Activated B cell treated with CpG ODN at 0.5 μM for 24 hours (primary cell): ENCODE measurements at regions not wholly inside any gene's neighbourhood (a gene's known extent, or its start where the extent isn't known, plus 50 kb on each side); places are given as distances from the start of the nearest gene placed in this dataset.

Experiments
- ATAC-seq: fragments of 200-7000 bp; cut with Tn5 transposase; one replicate; pipeline ENCODE4 v1.10.0; 2021; ENCODE audit warnings: low read depth, mild to moderate bottlenecking, moderate library complexity
- CTCF ChIA-PET: fragments of 350-600 bp; sonication (Branson Sonifier 250); formaldehyde crosslinking; loops from one replicate; lab custom pipeline; 2021; ENCODE audit warnings: antibody characterized with exemption; lab: Charles Lee
- POLR2A ChIA-PET: fragments of 350-600 bp; sonication (Branson Sonifier 250); formaldehyde crosslinking; loops from one replicate; lab custom pipeline; 2021; ENCODE audit warnings: antibody characterized with exemption; lab: Charles Lee
- DNase-seq: peaks from one replicate; pipeline ENCODE4 v3.0.0; 2022
- H3K27ac Mint-ChIP-seq: one replicate; pipeline ENCODE4 v1.8.0; 2020; ENCODE audit warnings: mixed read lengths
- H3K27me3 Mint-ChIP-seq: one replicate; pipeline ENCODE4 v1.8.0; 2021; ENCODE audit warnings: mixed read lengths
- H3K36me3 Mint-ChIP-seq: one replicate; pipeline ENCODE4 v1.8.0; 2021; ENCODE audit warnings: low read depth, mixed read lengths
- H3K4me1 Mint-ChIP-seq: one replicate; pipeline ENCODE4 v1.8.0; 2021; ENCODE audit warnings: mixed read lengths
- H3K4me3 Mint-ChIP-seq: one replicate; pipeline ENCODE4 v1.8.0; 2020; ENCODE audit warnings: mild to moderate bottlenecking, mixed read lengths
- H3K9me3 Mint-ChIP-seq: one replicate; pipeline ENCODE4 v1.8.0; 2020; ENCODE audit warnings: mixed read lengths
- CTCF ChIP-seq: fragments of 200-600 bp; IDR thresholded peaks from one replicate; pipeline ENCODE4 v1.8.0; 2022; ENCODE audit warnings: antibody characterized with exemption, mild to moderate bottlenecking
- intact Hi-C: fragments of 100-400 bp; cut with micrococcal nuclease; formaldehyde crosslinking; loops from one replicate; pipeline ENCODE4 v1.15.1; 2024

GRCh38 chr4:126233483-126233882 lies 918.7 kb downstream of the FAT4 start:
- TF ChIP-seq CTCF: no peak

GRCh38 chr4:126238013-126238412 lies 923.3 kb downstream of the FAT4 start:
- ChIA-PET CTCF (no interaction called here), POLR2A (no interaction called here)
- no peak for TF ChIP-seq CTCF
- Mint-ChIP-seq H3K27me3 (no peaks in the 10 kb centered on the region), H3K27ac (no peak overlapping the region), H3K4me3 (no peak overlapping the region), H3K4me1 (no peaks in the 10 kb centered on the region), H3K9me3 (peaks cover 9% of the 10 kb centered on the region), H3K36me3 (no peaks in the 10 kb centered on the region)
- ATAC-seq (no peak), DNase-seq (no peak)
- intact Hi-C loops: no loop called here

More at GRCh38 chr4:126233483-126233882, 918.7 kb downstream of the FAT4 start:
- H3K27me3 Mint-ChIP-seq: no peaks in the 10 kb centered on the region
- H3K36me3 Mint-ChIP-seq: no peaks in the 10 kb centered on the region
- ATAC-seq: no peak
- POLR2A ChIA-PET: no interaction called here
- CTCF ChIA-PET: no interaction called here
- no peak overlapping the region for H3K4me3 Mint-ChIP-seq
- peaks cover 16% of the 10 kb centered on the region for H3K9me3 Mint-ChIP-seq
- H3K4me1 Mint-ChIP-seq: no peaks in the 10 kb centered on the region
- intact Hi-C loops: no loop called here
- H3K27ac Mint-ChIP-seq: no peak overlapping the region
- no peak for DNase-seq

- POLR2A ChIA-PET: no interaction called here
- no peak for ATAC-seq
Observed at GRCh38 chr4:126241634-126242033, 926.9 kb downstream of the FAT4 start.

GRCh38 chr4:126242679-126243390 lies 928.1 kb downstream of the FAT4 start:
- DNase-seq: no peak
- H3K4me1 Mint-ChIP-seq: no peaks in the 10 kb centered on the region
- no peaks in the 10 kb centered on the region for H3K27me3 Mint-ChIP-seq
- ATAC-seq: no peak
- H3K36me3 Mint-ChIP-seq: no peaks in the 10 kb centered on the region
- ChIA-PET CTCF (no interaction called here), POLR2A (no interaction called here)
- no peak overlapping the region for H3K27ac Mint-ChIP-seq
- no peak for TF ChIP-seq CTCF
- intact Hi-C loops: no loop called here
- no peak overlapping the region for H3K4me3 Mint-ChIP-seq
- H3K9me3 Mint-ChIP-seq: peaks cover 6% of the 10 kb centered on the region

More at GRCh38 chr4:126241634-126242033, 926.9 kb downstream of the FAT4 start:
- Mint-ChIP-seq H3K4me3 (no peak overlapping the region), H3K9me3 (peaks cover 7% of the 10 kb centered on the region), H3K27me3 (no peaks in the 10 kb centered on the region), H3K27ac (no peak overlapping the region), H3K36me3 (no peaks in the 10 kb centered on the region), H3K4me1 (no peaks in the 10 kb centered on the region)
- CTCF ChIA-PET: no interaction called here
- no peak for TF ChIP-seq CTCF
- DNase-seq: no peak
- intact Hi-C loops: no loop called here

- TF ChIP-seq CTCF: no peak
- peaks cover 10% of the 10 kb centered on the region for H3K9me3 Mint-ChIP-seq
- intact Hi-C loops: no loop called here
- H3K36me3 Mint-ChIP-seq: no peaks in the 10 kb centered on the region
- no peak overlapping the region for H3K4me3 Mint-ChIP-seq
- H3K4me1 Mint-ChIP-seq: no peaks in the 10 kb centered on the region
- ChIA-PET CTCF (no interaction called here), POLR2A (no interaction called here)
- ATAC-seq: no peak
- no peak for DNase-seq
- no peak overlapping the region for H3K27ac Mint-ChIP-seq
- no peaks in the 10 kb centered on the region for H3K27me3 Mint-ChIP-seq
Observed at GRCh38 chr4:126247409-126247808, 932.7 kb downstream of the FAT4 start.
